ENCODE measurements at regions not wholly inside any gene's neighbourhood (a gene's known extent, or its start where the extent isn't known, plus 50 kb on each side); places are given as distances from the start of the nearest gene placed in this dataset.
"Not testable (repeated sequence)": the region's sequence is repeated elsewhere in the genome, so short reads cannot be mapped to it uniquely, and the experiment has no call there.

DNA sequence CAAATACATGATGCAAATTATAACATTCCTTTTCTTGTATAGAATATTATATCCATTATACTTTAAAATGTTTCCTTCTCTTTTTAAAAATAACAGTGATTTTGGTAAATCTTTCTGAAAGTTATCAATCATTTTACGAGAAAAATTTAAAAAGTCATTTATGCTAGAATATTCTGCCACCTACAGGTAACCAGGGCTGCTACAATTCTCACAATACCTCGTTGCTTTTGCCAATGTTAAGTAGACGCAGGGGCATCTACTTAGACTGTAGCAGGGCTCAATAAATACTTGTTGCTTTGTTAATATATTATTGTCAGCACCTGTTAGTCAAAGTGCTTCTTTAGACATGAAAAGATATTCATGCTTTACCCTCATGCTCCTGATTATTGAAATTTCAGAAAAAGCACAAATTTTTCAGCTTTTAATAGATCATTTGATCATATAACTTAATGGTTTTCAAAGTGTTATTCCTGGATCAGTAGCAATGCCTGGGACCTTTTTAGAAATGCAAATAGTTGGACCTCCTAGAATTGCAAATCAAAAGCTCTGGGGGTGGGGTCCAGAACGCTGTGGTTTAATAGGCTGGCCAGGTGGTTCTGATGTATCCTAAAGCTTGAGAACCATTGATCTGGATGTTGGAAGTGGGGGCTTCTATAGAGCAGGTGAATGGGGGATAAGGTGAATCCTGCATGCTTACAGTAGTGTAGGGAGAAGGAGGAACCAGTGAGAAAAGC lies 223.6 kb upstream of the PDZRN3 start:
- no peak overlapping the region for H3K4me3 Mint-ChIP-seq
- peaks cover 3% of the 10 kb centered on the region for H3K9me3 Mint-ChIP-seq
- no peak overlapping the region for H3K27ac Mint-ChIP-seq
- no peaks in the 10 kb centered on the region for H3K36me3 Mint-ChIP-seq (ENCODE audit: low read depth)
- no peaks in the 10 kb centered on the region for H3K27me3 Mint-ChIP-seq (ENCODE audit: low read depth)
- no peaks in the 10 kb centered on the region for H3K4me1 Mint-ChIP-seq (ENCODE audit: low read depth)
- no peak for DNase-seq (ENCODE audit: low spot score)

DNA sequence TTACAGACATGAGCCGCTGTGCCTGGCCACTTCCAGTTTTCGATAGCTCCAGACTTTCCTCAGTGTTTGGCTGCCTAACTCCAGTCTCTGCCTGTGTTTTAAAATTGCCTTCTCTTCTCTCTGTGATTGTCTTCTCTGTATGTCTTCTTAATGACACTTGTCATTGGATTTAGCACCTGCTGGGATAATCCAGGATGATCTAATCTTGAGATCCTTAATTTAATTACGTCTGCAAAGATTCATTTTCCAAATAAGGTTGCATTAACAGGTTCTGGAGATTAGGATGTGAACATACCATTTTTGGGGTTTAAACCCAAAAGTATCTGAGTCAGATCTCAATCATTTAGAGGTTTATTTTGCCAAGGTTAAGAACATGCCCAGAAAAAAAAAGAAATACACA lies 222.2 kb upstream of the PDZRN3 start:
- Mint-ChIP-seq H3K27me3 (ENCODE audit: low read depth) (no peaks in the 10 kb centered on the region), H3K27ac (no peak overlapping the region), H3K4me3 (no peak overlapping the region), H3K4me1 (ENCODE audit: low read depth) (no peaks in the 10 kb centered on the region), H3K36me3 (ENCODE audit: low read depth) (no peaks in the 10 kb centered on the region), H3K9me3 (peaks cover 3% of the 10 kb centered on the region)
- no peak for DNase-seq (ENCODE audit: low spot score)

DNA sequence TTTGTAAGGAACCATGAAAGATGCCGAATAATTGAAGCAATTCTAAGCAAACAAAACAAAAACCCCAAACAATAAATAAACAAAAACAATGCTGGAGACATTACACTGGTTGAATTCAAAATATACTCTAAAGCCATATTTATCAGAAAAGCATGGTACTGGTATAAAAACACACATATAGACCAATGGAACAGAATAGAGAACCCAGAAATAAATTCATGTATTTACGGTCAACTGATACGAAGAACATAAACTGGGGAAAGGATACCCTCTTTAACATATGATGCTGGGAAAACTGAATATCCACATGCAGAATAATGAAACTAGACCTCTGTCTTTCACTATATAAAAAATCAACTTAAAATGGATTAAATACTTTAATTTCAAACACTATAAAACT lies 214.3 kb upstream of the PDZRN3 start:
- Mint-ChIP-seq H3K27ac (no peak overlapping the region), H3K4me3 (no peak overlapping the region), H3K4me1 (ENCODE audit: low read depth) (no peaks in the 10 kb centered on the region), H3K9me3 (peaks cover 26% of the 10 kb centered on the region), H3K27me3 (ENCODE audit: low read depth) (no peaks in the 10 kb centered on the region), H3K36me3 (ENCODE audit: low read depth) (no peaks in the 10 kb centered on the region)
- no peak for DNase-seq (ENCODE audit: low spot score)

DNA sequence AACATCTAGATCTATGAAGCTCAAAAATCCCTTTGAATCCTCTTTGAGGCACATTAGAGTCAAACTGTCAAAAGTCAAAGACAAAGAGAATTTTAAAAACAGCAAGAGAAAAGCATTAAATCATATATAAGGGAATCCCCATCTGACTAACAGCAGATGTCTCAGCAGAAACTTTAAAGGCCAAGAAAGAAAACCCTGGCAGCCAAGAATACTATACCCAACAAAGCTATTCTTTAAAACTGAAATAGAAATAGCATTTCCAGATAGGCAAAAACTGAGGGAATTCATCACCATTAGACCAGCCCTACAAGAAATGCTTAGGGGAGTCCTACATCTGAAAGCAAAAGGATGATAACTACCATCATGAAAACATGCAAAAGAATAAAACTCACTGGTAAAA lies 211.2 kb upstream of the PDZRN3 start:
- H3K27ac Mint-ChIP-seq, result no peak overlapping the region
- no peaks in the 10 kb centered on the region for H3K36me3 Mint-ChIP-seq (ENCODE audit: low read depth)
- no peaks in the 10 kb centered on the region for H3K4me1 Mint-ChIP-seq (ENCODE audit: low read depth)
- no peak for DNase-seq (ENCODE audit: low spot score)
- H3K27me3 Mint-ChIP-seq (ENCODE audit: low read depth), result no peaks in the 10 kb centered on the region
- peaks cover 20% of the 10 kb centered on the region for H3K9me3 Mint-ChIP-seq
- H3K4me3 Mint-ChIP-seq, result no peak overlapping the region

DNA sequence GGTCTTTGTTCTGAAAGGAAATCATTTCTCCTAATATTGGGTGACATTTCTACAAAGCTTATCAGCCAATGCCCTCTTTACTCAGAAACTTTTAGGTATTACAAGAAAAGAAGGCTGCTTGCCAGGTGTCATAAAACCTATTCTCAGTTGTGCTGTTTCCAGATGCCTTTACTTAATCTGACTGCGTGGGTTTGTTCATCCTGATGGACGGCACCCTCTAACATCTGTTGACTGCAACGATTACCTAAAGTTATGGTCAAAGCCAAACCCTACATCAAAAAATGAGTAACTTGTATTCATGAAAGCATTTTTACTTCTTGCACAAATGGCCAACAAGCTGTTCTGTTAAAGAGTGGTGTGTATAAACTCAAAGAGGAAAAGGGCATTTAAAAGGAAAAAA lies 207.7 kb upstream of the PDZRN3 start:
- Mint-ChIP-seq H3K4me1 (ENCODE audit: low read depth) (no peaks in the 10 kb centered on the region), H3K27ac (no peak overlapping the region), H3K9me3 (peaks cover 14% of the 10 kb centered on the region), H3K27me3 (ENCODE audit: low read depth) (no peaks in the 10 kb centered on the region), H3K4me3 (no peak overlapping the region), H3K36me3 (ENCODE audit: low read depth) (no peaks in the 10 kb centered on the region)
- no peak for DNase-seq (ENCODE audit: low spot score)

DNA sequence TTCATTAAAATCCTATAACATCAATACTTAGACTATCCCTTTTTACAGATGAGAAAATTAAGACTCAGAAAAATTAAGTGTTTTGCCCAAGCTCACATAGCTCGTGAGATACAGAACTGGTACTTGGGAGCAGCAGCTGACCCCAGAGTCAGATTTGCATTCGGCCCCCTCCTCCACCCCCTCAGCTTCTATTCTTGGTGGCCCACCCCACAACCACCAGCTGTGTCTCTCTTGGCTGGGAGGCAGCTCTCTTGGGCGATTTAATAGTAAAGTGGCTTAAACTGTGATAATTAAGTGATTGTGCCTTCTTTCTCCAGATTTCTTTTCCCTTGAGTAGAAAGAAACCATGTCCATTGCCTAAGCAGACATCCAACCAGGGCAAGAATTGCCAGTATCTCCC lies 203.6 kb upstream of the PDZRN3 start:
- no peak overlapping the region for H3K4me3 Mint-ChIP-seq
- DNase-seq (ENCODE audit: low spot score), result no peak
- peaks cover 6% of the 10 kb centered on the region for H3K9me3 Mint-ChIP-seq
- H3K36me3 Mint-ChIP-seq (ENCODE audit: low read depth), result no peaks in the 10 kb centered on the region
- no peaks in the 10 kb centered on the region for H3K27me3 Mint-ChIP-seq (ENCODE audit: low read depth)
- H3K4me1 Mint-ChIP-seq (ENCODE audit: low read depth), result no peaks in the 10 kb centered on the region
- no peak overlapping the region for H3K27ac Mint-ChIP-seq

DNA sequence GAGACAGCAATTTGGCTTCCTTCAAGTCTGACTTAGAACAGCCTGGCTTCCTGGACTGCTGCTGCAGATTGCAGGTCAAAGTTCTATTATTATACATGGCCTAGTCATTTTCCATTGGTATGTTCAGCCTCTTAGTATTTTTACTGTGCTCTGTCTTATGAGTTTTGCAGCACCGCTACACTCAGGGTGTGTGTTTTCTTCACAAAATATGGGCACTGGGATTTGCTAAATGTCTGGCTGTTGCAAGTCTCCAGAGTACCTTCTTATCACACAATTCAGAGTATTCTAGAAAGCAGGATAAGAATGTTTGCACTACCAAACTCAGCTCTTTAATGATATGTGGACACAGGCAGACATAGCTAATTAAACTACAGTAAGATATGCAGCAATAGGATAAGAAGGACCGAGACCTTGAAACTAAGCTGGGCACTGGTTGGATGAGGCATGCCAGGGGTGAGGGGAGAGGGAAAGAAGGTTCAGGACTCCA lies 203.0 kb upstream of the PDZRN3 start:
- H3K27ac Mint-ChIP-seq, result no peak overlapping the region

DNA sequence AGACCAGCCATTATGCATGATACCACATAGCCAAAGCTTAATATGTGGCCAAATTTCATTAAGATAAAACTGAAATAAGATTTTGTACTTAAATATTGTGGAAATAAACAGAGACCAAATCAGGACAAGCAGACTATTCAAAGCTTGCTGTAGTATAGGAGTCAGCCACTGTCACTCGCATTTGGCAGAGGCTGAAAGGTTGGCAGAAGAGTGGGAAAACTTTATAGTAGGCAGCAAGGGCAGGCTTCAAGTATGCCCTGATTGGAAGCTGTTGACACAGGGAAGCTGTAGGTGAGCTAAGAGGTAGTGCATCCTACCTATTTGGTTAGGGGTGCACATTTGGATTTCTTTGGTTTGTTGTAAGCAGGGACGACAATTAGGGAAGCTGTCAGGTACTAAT lies 202.5 kb upstream of the PDZRN3 start:
- Mint-ChIP-seq H3K4me1 (ENCODE audit: low read depth) (no peaks in the 10 kb centered on the region), H3K36me3 (ENCODE audit: low read depth) (no peaks in the 10 kb centered on the region), H3K4me3 (no peak overlapping the region), H3K9me3 (peaks cover 7% of the 10 kb centered on the region), H3K27ac (no peak overlapping the region), H3K27me3 (ENCODE audit: low read depth) (no peaks in the 10 kb centered on the region)
- DNase-seq (ENCODE audit: low spot score), result no peak

More for the DNA sequence above, 203.0 kb upstream of the PDZRN3 start:
- H3K9me3 Mint-ChIP-seq, result peaks cover 7% of the 10 kb centered on the region
- H3K27me3 Mint-ChIP-seq (ENCODE audit: low read depth), result no peaks in the 10 kb centered on the region
- no peak for DNase-seq (ENCODE audit: low spot score)
- H3K4me1 Mint-ChIP-seq (ENCODE audit: low read depth), result no peaks in the 10 kb centered on the region
- no peak overlapping the region for H3K4me3 Mint-ChIP-seq
- H3K36me3 Mint-ChIP-seq (ENCODE audit: low read depth), result no peaks in the 10 kb centered on the region

DNA sequence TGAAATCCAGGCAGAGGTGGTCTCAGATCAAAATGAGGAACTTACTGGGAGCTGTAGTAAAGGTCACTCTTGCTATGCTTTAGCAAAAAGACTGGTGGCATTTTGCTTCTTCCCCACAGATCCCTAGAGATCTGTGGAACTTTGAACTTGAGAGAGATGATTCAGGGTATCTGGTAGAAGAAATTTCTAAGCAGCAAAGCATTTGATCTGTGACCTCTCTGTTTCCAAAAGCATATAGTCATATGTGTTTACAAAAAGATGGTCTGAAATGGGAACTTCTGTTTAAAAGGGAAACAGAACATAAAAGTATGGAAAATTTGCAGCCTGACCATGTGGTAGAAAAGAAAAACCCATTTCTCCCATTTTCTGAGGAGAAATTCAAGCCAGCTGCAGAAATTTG lies 196.2 kb upstream of the PDZRN3 start:
- H3K27me3 Mint-ChIP-seq (ENCODE audit: low read depth); DNase-seq (ENCODE audit: low spot score); H3K36me3 Mint-ChIP-seq (ENCODE audit: low read depth); H3K4me3 Mint-ChIP-seq; H3K27ac Mint-ChIP-seq; H3K4me1 Mint-ChIP-seq (ENCODE audit: low read depth): not testable (repeated sequence)
- peaks cover 24% of the 10 kb centered on the region for H3K9me3 Mint-ChIP-seq

DNA sequence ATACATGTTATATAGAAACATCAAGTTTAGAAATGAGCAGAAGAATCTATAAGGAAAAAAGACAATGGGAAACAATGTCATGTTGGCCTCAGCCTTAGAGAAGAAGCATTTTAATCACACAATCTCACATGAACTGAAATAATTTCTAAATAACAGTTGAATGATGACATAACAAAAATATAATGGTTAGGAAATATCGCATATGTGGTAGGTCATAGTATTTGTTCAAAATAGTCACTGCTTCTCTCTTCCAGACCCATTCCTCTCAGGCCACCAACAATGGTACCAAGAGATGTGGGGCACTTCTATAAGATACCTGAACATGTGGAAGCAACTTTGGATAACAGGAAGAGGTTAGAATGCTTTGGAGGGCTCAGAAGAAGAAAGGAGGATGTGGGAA lies 195.7 kb upstream of the PDZRN3 start:
- Mint-ChIP-seq H3K36me3 (ENCODE audit: low read depth) (no peaks in the 10 kb centered on the region), H3K4me1 (ENCODE audit: low read depth) (no peaks in the 10 kb centered on the region), H3K9me3 (peaks cover 24% of the 10 kb centered on the region), H3K4me3 (no peak overlapping the region), H3K27me3 (ENCODE audit: low read depth) (no peaks in the 10 kb centered on the region), H3K27ac (no peak overlapping the region)
- no peak for DNase-seq (ENCODE audit: low spot score)

DNA sequence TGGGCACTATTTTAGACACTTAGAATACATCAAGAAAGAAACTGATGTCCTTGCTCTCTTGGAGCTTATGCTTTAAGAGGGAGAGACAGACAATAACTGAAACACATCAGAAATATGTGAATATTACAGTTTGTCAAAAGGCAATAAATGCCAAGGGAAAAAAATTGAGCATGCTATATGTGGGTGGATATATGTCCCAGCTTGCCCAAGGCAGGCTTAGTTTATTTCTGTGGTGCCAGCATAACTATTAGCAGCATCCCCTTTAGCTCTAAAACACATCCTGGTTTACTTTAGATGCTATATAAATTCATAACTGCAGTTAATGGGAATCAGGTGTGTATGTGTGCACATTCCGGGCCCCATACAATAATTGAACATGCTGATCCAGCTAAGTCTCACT lies 191.2 kb upstream of the PDZRN3 start:
- H3K9me3 Mint-ChIP-seq, result peaks cover 20% of the 10 kb centered on the region
- no peaks in the 10 kb centered on the region for H3K4me1 Mint-ChIP-seq (ENCODE audit: low read depth)
- H3K4me3 Mint-ChIP-seq, result no peak overlapping the region
- no peak overlapping the region for H3K27ac Mint-ChIP-seq
- DNase-seq (ENCODE audit: low spot score), result no peak
- no peaks in the 10 kb centered on the region for H3K27me3 Mint-ChIP-seq (ENCODE audit: low read depth)
- H3K36me3 Mint-ChIP-seq (ENCODE audit: low read depth), result no peaks in the 10 kb centered on the region

DNA sequence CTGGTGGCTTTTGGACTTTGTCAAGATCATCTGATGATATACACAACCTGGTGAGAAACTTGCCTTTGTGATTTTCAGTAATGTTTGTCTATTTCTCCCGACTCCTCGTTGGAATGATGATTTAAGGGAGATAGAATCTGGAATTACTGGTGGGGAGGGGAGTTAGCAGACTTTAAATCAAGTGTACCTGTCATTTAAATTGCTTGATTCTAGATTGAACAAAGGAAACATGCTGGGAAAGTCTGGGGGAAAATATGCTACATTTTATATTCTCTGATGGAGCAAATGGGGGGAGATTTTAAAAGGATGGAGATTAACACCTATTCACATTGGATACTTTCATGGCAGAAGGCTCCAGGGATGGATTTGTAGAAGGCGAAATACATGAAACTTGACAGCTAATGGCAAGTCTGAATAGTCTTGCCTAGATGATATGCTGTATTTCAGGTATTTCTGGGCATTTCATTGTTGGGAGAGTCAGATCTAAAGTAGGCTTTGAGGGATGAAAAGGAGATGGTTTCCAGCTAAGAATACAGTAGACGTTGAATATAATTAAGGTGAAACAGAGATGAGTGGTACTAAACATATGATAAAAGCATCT lies 189.1 kb upstream of the PDZRN3 start:
- Mint-ChIP-seq H3K36me3 (ENCODE audit: low read depth) (no peaks in the 10 kb centered on the region), H3K27me3 (ENCODE audit: low read depth) (no peaks in the 10 kb centered on the region), H3K9me3 (peaks cover 8% of the 10 kb centered on the region), H3K4me1 (ENCODE audit: low read depth) (no peaks in the 10 kb centered on the region), H3K27ac (no peak overlapping the region), H3K4me3 (no peak overlapping the region)
- DNase-seq (ENCODE audit: low spot score), result no peak

DNA sequence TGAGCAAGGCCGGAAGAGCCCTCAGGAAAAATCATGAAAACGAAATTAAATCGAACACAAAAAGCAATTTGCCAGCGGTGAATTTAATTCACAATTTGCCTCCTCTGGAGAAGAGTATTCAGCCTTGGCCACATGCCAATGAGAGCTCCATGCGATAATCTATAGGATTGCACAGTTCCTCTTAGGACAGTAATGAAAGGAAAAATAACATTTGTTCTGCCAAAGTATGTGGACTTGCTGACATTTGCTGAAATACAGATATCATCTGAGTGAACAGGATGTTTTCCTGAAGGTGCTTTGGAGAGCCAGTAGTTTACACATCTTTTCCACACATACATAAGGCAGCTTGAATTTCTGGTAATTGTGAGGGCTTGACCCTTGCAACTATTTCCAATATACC lies 188.6 kb upstream of the PDZRN3 start:
- Mint-ChIP-seq H3K4me3 (no peak overlapping the region), H3K4me1 (ENCODE audit: low read depth) (no peaks in the 10 kb centered on the region), H3K36me3 (ENCODE audit: low read depth) (no peaks in the 10 kb centered on the region), H3K27me3 (ENCODE audit: low read depth) (no peaks in the 10 kb centered on the region), H3K27ac (no peak overlapping the region), H3K9me3 (peaks cover 5% of the 10 kb centered on the region)
- DNase-seq (ENCODE audit: low spot score), result no peak

DNA sequence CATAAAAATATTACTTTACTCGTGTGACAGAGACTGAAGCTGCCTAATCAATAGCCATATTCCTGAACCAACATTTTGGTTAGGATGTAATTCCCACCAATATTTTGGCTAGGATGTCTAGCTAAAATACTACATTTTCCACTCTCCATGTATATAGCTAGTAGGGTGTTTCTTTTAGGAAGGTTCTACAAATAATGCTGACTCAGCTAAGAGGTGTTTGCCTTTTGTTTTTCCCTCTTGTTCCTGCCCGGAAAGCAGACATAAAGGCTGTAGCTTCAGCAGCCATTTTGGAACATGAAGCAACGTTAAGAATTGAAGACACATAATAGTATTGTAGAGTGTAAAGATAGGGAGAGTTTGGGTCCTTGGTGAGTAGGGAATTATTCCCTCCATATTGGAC lies 187.3 kb upstream of the PDZRN3 start:
- Mint-ChIP-seq H3K36me3 (ENCODE audit: low read depth) (no peaks in the 10 kb centered on the region), H3K4me3 (no peak overlapping the region), H3K27ac (no peak overlapping the region), H3K27me3 (ENCODE audit: low read depth) (no peaks in the 10 kb centered on the region), H3K9me3 (peaks cover 5% of the 10 kb centered on the region), H3K4me1 (ENCODE audit: low read depth) (no peaks in the 10 kb centered on the region)
- DNase-seq (ENCODE audit: low spot score), result no peak

All from T-helper 2 cell treated with Interferon-gamma antibody and Interleukin-4, amounts not matched to agents 5 μg/mL and 100 μg/mL, for 36 hours (primary cell).